CD1c-positive myeloid dendritic cell (primary cell): ENCODE measurements at regions not wholly inside any gene's neighbourhood (a gene's known extent, or its start where the extent isn't known, plus 50 kb on each side); places are given as distances from the start of the nearest gene placed in this dataset.

Experiments
- DNase-seq: peaks from one replicate; pipeline ENCODE4 v3.0.0-alpha.2; 2016; ENCODE audit errors: extremely low spot score

DNA sequence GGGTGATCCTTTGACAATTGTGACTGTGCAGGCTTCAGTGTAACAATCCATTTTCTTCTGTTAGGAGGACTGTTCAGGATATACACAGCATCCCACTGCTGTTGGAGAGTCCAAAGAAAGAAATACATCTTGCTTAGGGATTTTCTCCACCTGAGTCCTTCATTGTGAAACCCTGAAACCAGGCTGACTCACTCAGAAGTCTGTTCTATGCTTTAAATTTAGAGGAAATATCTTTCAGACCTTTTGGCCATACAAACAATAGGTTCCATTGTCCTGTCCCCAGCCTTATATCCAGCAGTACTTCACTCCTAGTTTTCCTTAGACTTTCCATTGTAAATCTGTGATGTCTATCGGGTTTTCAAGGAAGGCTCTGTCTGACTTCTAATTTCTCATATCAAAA is 379.1 kb downstream of the SUCLA2 start:
- no peak for DNase-seq

DNA sequence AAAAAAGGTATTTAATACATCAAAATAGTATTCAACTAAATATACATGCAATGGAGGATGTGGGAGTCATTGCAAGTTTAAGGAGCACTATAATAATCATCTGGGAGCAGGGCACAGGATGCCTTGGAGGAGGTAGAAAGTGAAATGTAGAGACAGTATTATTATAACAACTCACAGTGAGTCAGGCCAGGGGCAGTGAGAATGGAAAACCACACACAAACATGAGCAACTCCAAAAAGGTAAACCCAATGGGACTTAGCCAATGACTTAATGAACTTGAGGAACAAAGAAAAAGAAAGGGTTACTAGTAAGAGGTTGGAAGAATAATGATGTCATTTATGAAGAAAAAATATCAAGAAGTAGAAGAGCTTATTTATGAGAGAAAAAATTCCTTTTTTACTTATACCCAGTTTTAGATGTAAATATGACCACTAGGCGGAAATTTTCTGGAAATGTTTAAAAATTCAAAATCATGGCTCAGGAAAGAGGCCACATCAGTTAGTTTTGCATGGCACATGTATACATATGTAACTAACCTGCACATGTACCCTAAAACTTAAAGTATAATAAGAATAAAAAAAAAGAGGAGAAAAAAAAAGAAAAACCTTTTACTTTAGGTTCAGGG is 389.3 kb downstream of the SUCLA2 start:
- DNase-seq, result no peak

DNA sequence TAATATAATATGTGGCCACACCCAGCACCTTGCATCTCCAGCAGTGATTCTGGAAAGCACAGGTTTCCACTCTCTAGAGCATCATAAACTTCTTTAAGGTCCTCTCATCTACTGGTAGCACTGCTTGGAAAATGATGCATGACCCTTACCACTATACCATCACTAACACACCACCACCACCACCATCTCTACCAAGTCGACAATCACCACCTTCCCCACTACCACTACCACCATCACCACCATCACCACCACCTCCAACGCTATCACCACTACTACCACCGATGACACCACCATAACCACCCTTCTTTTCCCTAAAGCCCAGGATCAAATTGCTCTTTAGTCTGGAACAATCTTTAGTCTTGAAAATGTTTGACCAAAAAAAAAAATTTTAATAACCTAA is 390.4 kb downstream of the SUCLA2 start:
- no peak for DNase-seq

DNA sequence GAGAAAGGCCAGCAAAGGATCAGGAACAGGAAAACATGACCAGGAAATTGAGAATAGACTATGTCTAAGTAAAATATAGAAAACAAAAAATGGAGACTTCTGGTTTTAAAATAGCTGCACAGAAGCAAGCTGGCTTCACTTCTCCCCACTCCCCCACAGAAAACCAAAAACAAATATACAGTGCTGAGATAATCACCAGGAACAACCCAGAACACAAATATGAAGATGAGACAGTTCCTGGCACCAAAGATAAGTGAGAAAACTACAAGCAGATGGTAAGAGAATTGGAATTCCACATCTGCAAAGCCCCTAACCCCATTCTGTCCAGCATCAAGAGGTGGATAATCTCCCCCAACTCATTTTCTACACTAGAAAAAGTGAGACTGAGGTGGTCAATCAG is 397.7 kb downstream of the SUCLA2 start:
- DNase-seq, result no peak

DNA sequence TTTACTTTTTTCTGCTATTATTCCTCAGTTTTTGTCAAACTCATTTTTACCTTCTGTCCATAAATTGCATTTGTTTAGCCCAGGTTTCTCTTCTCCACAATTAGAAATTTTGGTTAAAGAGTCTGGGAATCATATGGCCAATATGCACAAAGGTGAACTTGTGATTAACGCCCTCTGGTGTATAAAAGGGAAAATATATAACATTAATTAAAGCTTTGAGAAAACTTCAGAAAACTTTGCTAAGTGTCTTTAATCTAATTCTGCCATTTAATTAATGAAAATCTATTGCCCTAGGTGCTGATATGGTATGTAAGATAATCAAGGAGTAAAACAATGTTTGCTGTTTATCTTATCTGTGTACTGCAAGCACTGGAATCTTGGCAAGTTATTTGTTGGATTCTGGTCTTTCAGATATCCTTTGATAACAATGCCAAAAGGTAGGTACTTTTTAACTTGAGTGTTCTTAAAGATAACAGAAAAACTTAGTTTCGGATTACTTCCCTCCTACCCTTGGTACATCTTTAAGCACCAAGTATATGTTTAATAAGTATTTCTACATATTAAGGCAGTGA is 402.6 kb downstream of the SUCLA2 start:
- DNase-seq, result peak; percentile 3

DNA sequence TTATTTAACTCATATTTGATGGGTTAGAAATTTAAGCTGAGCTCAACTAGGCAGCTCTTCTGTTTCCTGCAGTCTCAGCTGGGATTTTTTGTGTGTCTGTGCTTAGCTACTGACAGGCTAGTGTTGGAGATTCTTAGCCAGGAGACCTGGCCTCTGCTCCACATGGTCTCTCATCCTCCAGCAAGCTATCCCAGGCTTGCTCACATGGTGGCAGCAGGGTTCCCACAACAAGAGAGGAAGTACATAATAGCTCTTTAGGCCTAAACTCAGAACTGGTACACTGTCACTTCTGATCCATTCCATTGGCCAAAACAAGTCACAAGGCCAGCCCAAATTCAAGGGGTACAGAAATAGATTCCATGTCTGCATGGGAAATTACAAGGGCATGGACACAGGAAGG is 406.2 kb downstream of the SUCLA2 start:
- DNase-seq, result no peak

DNA sequence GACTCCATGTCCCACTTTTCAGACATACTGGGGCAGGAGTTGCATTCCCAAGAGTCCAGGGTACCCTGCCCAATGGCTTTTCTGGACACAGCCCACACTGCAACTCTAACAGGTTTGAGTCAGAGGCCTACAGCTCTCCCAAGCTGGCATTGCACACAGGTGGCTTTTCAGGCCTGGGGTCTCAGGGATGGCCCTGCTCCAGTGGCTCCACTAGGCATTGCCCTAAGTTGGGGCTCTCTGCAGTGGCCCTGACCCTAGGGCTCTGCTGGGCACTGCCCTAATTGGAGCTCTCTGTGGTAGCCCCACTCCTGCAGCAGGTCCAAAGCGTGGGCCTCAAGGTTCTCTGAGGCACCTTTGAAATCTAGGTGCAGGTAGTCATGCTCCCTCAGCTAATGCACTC is 408.8 kb downstream of the SUCLA2 start:
- no peak for DNase-seq

DNA sequence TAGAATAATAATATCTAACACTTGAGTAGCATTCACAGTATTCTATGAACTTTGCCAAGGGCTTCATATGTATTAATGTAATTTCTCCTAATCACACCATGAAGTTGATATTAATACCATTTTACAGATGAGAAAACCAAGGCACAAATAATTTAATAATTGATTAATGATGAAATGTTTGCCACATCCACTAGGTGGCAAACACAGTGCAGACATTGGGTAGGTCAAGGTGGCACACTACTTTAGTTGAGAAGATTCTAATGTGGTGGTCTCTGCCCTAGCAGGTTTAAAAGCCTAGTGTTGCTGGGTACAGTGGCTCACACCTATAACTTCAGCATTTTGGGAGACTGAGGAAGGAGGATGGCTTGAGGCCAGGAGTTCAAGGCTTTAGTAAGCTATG is 412.4 kb downstream of the SUCLA2 start:
- no peak for DNase-seq

DNA sequence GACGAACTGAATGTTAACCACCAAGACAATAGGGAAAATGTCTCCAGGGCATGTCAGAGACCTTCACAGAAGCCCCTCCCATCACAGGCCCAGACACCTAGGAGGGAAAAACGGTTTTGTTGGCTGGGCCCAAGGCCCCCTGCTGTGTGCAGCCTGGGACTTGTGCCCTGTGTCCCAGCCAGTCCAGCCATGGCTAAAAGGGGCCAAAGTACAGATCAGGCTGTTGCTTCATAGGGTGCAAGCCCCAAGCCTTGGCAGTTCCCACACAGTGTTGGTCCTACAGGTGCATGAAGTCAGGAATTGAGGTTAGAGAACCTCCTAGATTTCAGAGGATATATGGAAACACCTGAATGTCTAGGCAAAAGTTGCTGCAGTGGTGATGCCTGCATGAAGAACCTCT is 428.7 kb downstream of the SUCLA2 start:
- no peak for DNase-seq

DNA sequence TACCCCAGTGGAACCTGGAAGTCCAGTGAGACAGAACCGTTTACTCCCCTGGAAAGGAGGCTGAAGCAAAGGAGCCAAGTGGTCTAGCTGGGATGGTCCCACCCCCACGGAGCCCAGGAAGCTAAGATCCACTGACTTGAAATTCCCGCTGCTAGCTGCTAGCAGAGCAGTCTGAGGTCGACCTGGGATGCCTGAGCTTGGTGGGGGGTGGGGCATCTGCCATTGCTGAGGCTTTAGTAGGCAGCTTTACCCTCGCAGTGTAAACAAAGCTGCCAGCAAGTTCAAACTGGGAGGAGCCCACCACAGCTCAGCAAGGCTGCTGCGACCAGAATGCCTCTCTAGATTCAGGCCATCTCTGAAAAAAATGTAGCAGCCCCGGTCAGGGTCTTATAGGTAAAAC is 437.0 kb downstream of the SUCLA2 start:
- DNase-seq, result no peak

DNA sequence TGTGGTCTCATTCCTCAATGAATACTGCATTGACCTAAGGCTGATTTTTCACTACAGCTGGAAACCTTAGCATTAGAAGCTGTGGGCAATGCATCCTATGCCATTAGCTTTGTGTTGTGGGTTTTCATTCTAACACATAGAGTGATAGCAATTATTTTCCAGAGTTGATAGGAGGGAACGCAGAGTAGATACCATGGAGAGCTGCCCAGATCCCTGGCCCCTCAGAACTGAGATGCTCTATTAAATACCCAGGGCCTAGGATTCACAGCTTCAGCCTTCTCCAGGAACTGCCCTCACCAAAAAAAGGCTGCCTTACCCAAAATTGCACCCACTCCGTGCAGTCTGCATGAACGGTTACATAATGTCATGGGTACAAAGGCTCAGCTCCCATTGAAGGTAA is 444.4 kb downstream of the SUCLA2 start:
- no peak for DNase-seq

DNA sequence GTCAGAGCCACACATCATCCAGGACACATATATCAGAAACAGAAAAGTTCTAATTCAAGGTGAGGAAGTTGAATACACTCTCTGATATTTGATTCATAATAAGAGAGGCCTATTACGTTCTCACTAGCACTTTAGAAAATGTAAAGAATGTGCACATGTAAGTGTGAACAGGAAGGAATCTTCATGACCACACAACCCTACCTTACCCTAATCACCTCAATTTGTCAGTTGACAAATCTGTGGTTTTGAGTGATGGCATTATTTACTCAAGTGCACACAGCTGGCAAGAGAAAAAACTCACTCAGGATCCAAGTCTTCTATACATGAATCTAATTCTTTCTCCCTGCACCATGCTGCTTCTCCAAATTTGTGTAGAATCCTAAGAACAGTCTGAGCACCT is 445.8 kb downstream of the SUCLA2 start:
- DNase-seq, result no peak

DNA sequence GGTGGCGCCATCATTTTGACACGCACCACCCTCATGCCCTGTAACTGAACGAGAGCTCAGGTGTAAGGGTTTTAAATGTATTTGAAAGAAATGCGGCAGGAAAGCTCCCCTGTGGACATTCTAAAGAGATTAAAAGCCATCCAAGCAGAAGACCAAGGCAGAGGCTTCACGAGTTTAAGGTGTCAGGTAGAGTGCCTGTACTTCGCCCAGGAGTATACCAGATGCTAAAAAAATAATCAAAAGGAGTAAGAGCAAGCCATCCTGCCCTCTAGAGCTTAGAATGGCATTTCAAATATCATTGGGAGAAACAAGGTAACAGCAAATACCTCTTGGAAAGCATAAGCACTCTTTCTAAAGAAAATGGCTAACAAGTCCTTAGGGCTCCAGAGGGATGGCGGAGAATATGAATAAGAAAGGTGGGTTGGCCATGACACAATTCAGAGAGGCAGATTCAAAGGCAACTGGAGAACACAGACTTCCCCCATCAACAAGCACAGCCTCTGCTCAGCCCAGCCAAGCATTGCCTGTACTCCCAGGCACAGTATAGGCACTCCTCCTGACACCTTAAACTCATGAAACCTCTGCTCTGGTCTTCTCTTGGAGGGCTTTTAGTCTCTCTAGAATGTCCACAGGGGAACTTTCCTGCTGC is 447.6 kb downstream of the SUCLA2 start:
- no peak for DNase-seq

DNA sequence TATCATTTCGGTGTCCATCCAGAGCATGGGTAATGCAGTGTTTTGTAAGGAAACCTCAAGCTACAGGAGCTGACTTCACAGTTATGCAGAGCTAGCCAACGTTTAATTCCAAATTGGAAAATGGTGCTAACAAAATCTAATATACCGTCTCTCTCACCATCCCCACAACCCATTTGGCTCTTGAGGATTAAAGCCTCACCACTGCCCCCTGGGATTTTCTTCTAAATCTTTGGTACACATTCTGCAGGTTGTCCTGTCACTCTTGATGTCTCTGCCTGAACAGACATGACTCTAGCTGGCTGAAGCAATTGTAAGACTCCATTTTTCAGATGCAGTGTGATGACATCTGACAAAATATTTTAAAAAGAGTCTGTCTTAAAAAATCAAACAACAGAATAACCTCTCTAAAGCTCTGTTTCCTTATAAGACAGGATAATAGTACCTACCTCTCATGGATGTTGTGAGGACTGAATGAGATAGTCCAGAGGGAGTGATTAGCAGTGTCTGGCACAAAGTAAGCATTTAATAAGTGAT is 451.8 kb downstream of the SUCLA2 start:
- no peak for DNase-seq

DNA sequence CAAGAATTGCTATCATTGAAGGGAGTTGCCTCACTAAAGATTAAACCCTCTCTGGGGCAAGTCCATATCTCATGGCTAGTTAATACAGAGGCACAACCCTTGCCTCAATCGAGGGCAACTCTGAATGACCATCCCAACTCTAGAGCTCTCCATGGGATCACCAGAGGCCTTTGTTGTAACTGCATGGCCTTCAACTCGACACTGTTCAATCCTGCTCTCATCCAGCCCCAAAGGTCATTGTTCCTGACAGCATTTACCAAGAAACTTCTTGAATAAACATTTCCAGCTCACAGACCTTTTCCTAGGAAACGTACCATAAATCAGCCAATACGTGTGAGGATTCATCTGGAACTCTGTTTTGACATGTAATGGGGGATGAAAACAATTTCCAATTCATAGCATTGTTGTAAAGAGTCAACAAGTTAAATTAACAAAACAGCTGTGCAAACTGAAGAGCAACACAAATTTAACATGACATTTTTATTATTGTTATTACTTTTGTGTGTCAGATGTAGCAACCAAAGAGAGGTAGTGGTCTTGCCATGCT is 452.7 kb downstream of the SUCLA2 start:
- DNase-seq, result no peak

DNA sequence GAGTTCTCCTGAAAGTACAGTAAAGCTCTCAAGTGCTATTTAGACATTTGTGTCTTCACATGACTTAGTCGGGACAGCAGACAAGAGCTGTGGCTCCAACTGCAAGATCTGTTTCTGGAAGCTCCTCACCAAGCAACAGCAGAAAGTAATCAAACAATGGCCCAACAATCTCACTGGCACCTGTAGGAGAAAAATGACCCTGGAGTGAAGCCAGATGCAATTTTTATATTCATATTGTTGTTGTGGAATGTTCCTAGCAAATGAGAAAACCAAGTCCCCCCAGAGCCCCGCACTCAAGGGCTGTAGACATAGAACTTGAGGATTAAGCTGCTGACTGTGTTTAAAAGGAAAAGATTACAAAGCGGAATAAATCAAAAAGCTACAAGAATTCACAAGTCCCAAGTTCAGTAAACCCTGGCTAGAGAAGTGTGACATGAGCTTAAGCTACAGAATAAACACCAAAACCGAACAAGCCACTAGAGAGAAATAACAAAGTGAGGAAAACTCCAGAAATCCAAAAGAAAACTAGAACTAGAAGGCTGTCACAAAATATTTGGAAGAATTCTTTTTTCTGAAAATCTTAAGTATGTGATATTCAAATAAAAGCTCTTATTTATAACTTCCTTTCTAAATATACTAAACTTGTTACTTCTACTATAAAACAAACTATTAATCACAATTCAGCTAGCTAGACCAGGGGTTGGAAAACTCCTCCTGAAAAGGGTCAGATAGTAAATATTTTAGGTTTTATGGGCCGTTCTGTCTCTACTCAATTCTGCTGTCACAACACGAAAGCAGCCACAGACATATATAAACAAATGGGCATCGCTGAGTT is 454.5 kb downstream of the SUCLA2 start:
- no peak for DNase-seq

DNA sequence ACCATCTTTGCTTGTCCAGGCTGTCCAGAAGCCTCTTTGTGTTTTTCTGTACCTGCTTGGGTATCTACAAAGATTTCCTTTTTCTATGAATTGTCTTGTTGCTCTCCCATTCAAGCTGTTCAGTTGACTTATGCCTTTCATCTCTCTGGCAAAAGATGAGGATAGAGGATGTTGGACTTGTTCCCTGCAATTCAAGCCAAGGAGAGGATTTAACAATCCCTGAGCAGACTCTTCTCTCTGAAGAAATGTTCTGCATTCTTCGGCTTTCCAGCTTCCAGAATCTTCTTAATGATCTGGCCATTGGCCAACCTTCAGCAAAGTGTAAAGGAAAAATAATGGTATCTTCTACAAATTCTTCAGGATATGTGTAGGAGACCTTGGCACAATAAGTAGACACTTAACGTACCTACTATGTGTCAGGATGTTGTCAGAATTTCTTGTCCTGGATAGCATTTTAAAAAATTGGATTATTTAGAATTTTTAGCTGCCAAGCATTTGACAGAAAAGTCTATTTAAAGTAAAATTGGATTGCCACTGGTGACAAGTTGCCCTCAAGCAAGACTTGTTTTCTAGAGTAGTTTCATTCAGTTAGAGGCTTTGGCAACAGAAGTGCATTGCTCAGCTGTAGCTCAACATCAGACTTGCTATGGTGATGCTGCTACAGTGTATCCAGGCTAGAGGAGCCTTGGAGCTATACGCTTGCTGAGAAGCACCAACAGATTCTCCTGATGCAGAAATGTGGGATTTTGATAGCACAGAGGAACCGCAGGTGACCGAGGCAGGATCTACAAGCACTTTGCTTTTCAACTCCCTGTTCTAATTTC is 455.7 kb downstream of the SUCLA2 start:
- no peak for DNase-seq

DNA sequence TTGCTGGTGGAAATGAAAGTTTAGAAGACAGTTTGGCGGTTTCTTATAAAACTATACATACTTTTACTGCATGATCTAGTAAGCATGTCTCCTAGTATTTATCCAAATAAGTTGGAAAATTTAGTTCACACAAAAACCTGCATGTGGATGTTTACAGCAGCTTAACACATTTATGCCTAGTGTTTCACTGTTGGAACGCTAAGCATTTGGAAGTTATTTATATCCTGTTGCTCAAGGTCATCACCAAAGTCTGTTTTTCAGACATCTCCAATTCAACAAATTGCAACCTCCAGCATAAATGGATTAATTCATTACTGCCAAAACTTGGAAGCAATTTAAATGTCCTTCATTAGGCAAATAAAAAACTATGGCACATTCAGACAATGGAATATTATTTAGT is 461.8 kb downstream of the SUCLA2 start:
- no peak for DNase-seq

DNA sequence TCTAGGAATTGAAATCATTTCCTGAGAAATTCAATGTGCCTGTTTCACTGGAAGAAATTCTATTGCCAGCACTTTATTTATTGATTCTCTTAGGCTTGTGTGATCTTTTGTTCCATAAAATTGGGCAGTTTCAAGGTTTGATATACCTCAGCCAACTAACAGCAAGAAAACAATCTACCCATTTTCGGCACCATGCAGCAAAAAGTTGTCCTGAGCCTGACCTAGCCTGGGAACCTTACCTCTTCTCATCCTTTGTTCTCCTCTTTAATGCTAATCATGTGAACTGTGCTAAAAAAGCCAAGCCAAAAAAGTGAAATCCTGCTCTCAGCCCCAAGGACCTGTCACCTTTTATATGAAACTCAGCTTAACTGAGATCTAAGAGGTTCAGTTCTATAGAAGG is 477.3 kb downstream of the SUCLA2 start:
- no peak for DNase-seq

DNA sequence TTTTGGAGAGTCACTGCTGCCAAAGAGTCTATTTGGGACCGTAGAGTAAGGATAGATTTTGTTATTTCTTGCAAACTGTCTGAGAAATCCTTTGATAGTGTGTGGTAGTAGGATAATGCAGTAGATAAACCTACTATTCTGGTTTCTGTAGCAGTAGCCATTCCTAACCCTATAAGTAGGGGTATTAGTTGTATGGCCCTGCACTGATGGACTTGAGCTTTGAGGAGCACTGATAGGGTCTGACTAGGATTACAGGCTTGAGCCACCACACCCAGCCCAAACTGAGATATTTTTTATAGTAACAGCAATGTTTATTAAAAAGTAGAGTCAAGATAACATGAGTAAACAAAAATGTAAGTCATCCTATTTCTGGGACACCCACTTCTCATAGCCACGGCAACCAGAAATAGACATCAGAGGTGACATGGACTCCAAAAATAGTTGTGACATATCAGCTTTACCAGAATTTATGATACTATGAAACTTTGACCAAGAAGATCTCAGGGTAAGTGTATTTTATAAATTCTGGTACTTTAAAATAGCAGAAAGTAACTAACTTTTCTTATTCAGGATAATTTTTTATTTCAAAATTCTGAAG is 479.1 kb downstream of the SUCLA2 start:
- DNase-seq, result no peak

DNA sequence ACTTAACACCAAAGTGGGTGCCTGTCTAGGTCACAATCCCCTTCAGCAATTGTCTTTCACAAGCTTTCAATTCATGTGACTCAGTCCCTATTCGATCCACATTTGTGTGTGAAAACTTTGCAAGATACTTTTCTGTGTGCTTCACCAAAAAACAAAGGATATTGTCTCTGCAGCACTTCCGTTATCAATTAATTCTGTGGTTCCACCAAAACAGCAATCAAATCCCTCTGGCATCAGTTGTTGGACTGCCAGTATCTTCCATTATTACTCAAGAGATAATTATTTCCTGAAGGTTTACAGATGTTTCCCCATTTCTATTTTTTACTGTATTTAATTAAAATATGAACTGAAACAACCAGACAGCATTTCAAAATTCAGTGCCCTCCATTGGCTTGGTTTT is 481.4 kb downstream of the SUCLA2 start:
- no peak for DNase-seq
